GM18867 (cell line): ENCODE measurements at regions not wholly inside any gene's neighbourhood (a gene's known extent, or its start where the extent isn't known, plus 50 kb on each side); places are given as distances from the start of the nearest gene placed in this dataset.

ENCODE experiments used
- ATAC-seq: cut with Tn5 transposase; IDR thresholded peaks from one replicate; pipeline ENCODE4 v1.9.1; 2021; ENCODE audit warnings: mild to moderate bottlenecking, moderate library complexity; ENCODE audit not compliant: unreplicated experiment

- ATAC-seq, result no peak
Observed at GRCh38 chr7:45987521-45988290, 66.6 kb upstream of the IGFBP3 start.

GRCh38 chr7:45986355-45987298 lies 65.6 kb upstream of the IGFBP3 start:
- ATAC-seq, result no peak

GRCh38 chr7:45985902-45986301 lies 64.8 kb upstream of the IGFBP3 start:
- no peak for ATAC-seq

GRCh38 chr7:45984386-45985295 lies 63.6 kb upstream of the IGFBP3 start:
- no peak for ATAC-seq

GRCh38 chr7:45983720-45984255 lies 62.7 kb upstream of the IGFBP3 start:
- no peak for ATAC-seq

- no peak for ATAC-seq
Observed at GRCh38 chr7:45982907-45983719, 62.0 kb upstream of the IGFBP3 start.

- no peak for ATAC-seq
Observed at GRCh38 chr7:45982132-45982531, 61.1 kb upstream of the IGFBP3 start.

GRCh38 chr7:45980973-45981372 lies 59.9 kb upstream of the IGFBP3 start:
- no peak for ATAC-seq

- no peak for ATAC-seq
Observed at GRCh38 chr7:45980181-45980905, 59.3 kb upstream of the IGFBP3 start.

GRCh38 chr7:45979275-45980180 lies 58.5 kb upstream of the IGFBP3 start:
- ATAC-seq, result no peak

- ATAC-seq, result no peak
Observed at GRCh38 chr7:45978731-45979211, 57.7 kb upstream of the IGFBP3 start.

- peak; percentile 86 for ATAC-seq
Observed at GRCh38 chr7:45978010-45978681, 57.1 kb upstream of the IGFBP3 start.

- ATAC-seq, result no peak
Observed at GRCh38 chr7:45977256-45977780, 56.2 kb upstream of the IGFBP3 start.

GRCh38 chr7:45976485-45976856 lies 55.4 kb upstream of the IGFBP3 start:
- ATAC-seq, result no peak

GRCh38 chr7:45975847-45976484 lies 54.9 kb upstream of the IGFBP3 start:
- no peak for ATAC-seq

GRCh38 chr7:45975367-45975766 lies 54.3 kb upstream of the IGFBP3 start:
- ATAC-seq, result no peak
